IMR-90 (cell line): ENCODE measurements at regions not wholly inside any gene's neighbourhood (a gene's known extent, or its start where the extent isn't known, plus 50 kb on each side); places are given as distances from the start of the nearest gene placed in this dataset.

Source experiments
- ATAC-seq: fragments of 200-7000 bp; cut with Tn5 transposase; 2 replicates; pipeline ENCODE4 v1.9.1; 2020; ENCODE audit warnings: low read depth, mild to moderate bottlenecking, moderate library complexity
- BruUV-seq: library from RNA; stranded (reverse); fragments of 400-500 nt; replicated peaks from 2 replicates; lab custom pipeline; 2021; lab: Mats Ljungman, UMichigan
- CTCF ChIA-PET: fragments of 300-600 bp; formaldehyde crosslinking; extraction: SDS; loops from one replicate; lab custom pipeline; 2021; ENCODE audit warnings: antibody characterized with exemption; lab: Yijun Ruan, JAX
- POLR2A ChIA-PET: fragments of 300-600 bp; sonication (Branson Sonifier 250); formaldehyde crosslinking; loops from one replicate; lab custom pipeline; 2022; ENCODE audit warnings: antibody characterized with exemption; ENCODE audit not compliant: unreplicated experiment; lab: Charles Lee
- DNase-seq: peaks from one replicate; pipeline ENCODE4 v3.0.0; 2013
- H2AFZ ChIP-seq: replicated peaks from 2 replicates; pipeline ENCODE3; 2013; ENCODE audit warnings: low read length, mild to moderate bottlenecking; ENCODE audit not compliant: poor library complexity
- H2AK5ac ChIP-seq: 2 replicates; pipeline ENCODE4 v1.6.1; 2013; ENCODE audit warnings: low read depth, low read length, inconsistent platforms
- H2AK9ac ChIP-seq: replicated peaks from 2 replicates; pipeline ENCODE3; 2013; ENCODE audit warnings: mild to moderate bottlenecking, low read depth, low read length, moderate library complexity; ENCODE audit not compliant: poor library complexity
- H2BK120ac ChIP-seq: 2 replicates; pipeline ENCODE4 v1.6.1; 2013; ENCODE audit warnings: low read depth, low read length, inconsistent platforms
- H2BK15ac ChIP-seq: 3 replicates; pipeline ENCODE4 v1.6.1; 2013; ENCODE audit warnings: low read depth, low read length, inconsistent platforms
- H2BK20ac ChIP-seq: 2 replicates; pipeline ENCODE4 v1.6.1; 2013; ENCODE audit warnings: low read depth, mild to moderate bottlenecking, inconsistent platforms, low read length, moderate library complexity
- H2BK5ac ChIP-seq: 2 replicates; pipeline ENCODE4 v1.6.1; 2013; ENCODE audit warnings: mild to moderate bottlenecking, low read depth, low read length, inconsistent platforms; ENCODE audit not compliant: poor library complexity, severe bottlenecking
- H3K14ac ChIP-seq: replicated peaks from 2 replicates; pipeline ENCODE4 v1.6.1; 2013; ENCODE audit warnings: low read depth, low read length, inconsistent platforms
- H3K18ac ChIP-seq: 2 replicates; pipeline ENCODE4 v1.6.1; 2013; ENCODE audit warnings: low read depth, low read length, control low read depth
- H3K23ac ChIP-seq: 2 replicates; pipeline ENCODE4 v1.6.1; 2013; ENCODE audit warnings: low read depth, low read length, inconsistent platforms
- H3K27ac ChIP-seq: 2 replicates; pipeline ENCODE4 v1.5.1; 2013; ENCODE audit warnings: mild to moderate bottlenecking, control low read depth, low read length; ENCODE audit not compliant: insufficient read depth
- H3K27me3 ChIP-seq: 2 replicates; pipeline ENCODE4 v1.6.1; 2013; ENCODE audit warnings: low read length; ENCODE audit not compliant: control insufficient read depth, insufficient read depth
- H3K36me3 ChIP-seq: 2 replicates; pipeline ENCODE4 v1.6.1; 2013; ENCODE audit warnings: low read length, mixed read lengths; ENCODE audit not compliant: control insufficient read depth, insufficient read depth
- H3K4ac ChIP-seq: 2 replicates; pipeline ENCODE4 v1.6.1; 2013; ENCODE audit warnings: low read depth, low read length, inconsistent platforms
- H3K4me1 ChIP-seq: 2 replicates; pipeline ENCODE4 v1.6.1; 2013; ENCODE audit warnings: low read length, mixed read lengths; ENCODE audit not compliant: control insufficient read depth, insufficient read depth
- H3K4me2 ChIP-seq: 2 replicates; pipeline ENCODE4 v1.6.1; 2013; ENCODE audit warnings: low read depth, mild to moderate bottlenecking, control low read depth, low read length, moderate library complexity
- H3K4me3 ChIP-seq: 2 replicates; pipeline ENCODE4 v1.5.1; 2013; ENCODE audit warnings: low read depth, mild to moderate bottlenecking, control low read depth, low read length, moderate library complexity; ENCODE audit not compliant: insufficient read depth
- H3K56ac ChIP-seq: 2 replicates; pipeline ENCODE4 v1.6.1; 2013; ENCODE audit warnings: low read length, inconsistent platforms; ENCODE audit not compliant: insufficient read depth; ENCODE audit errors: extremely low read depth
- H3K79me1 ChIP-seq, 2 experiments: 2 replicates each; pipeline ENCODE4 v1.6.1; 2013; ENCODE audit warnings: low read length in 2 of 2, inconsistent platforms in 1 of 2, low read depth in 1 of 2
- H3K9ac ChIP-seq: 2 replicates; pipeline ENCODE4 v1.6.1; 2013; ENCODE audit warnings: low read depth, low read length, control low read depth
- H3K9me1 ChIP-seq: 2 replicates; pipeline ENCODE4 v1.6.1; 2013; ENCODE audit warnings: low read length, inconsistent platforms; ENCODE audit not compliant: insufficient read depth
- H3K9me3 ChIP-seq: 2 replicates; pipeline ENCODE4 v1.6.1; 2013; ENCODE audit warnings: low read length; ENCODE audit not compliant: control insufficient read depth, insufficient read depth
- H4K20me1 ChIP-seq: 2 replicates; pipeline ENCODE4 v1.6.1; 2013; ENCODE audit warnings: low read length, inconsistent platforms; ENCODE audit not compliant: insufficient read depth
- H4K5ac ChIP-seq: 2 replicates; pipeline ENCODE4 v1.6.1; 2013; ENCODE audit warnings: mild to moderate bottlenecking, low read depth, low read length, control low read depth
- H4K8ac ChIP-seq, 2 experiments: 2 replicates each; pipeline ENCODE4 v1.6.1; 2013; ENCODE audit warnings: low read depth in 2 of 2, low read length in 2 of 2, control low read depth in 1 of 2, inconsistent platforms in 1 of 2
- H4K91ac ChIP-seq: 2 replicates; pipeline ENCODE4 v1.6.1; 2013; ENCODE audit warnings: low read depth, low read length, inconsistent platforms; ENCODE audit not compliant: insufficient read depth
- BHLHE40 ChIP-seq: fragments of 150-350 bp; IDR thresholded peaks from 2 replicates; pipeline ENCODE4 v1.6.1; 2016; ENCODE audit warnings: mild to moderate bottlenecking, low read depth, low read length
- CEBPB ChIP-seq: IDR thresholded peaks from 2 replicates; pipeline ENCODE4 v1.6.1; 2012; ENCODE audit warnings: low read depth, low read length, improper control_type of control experiment
- CHD1 ChIP-seq: IDR thresholded peaks from 2 replicates; pipeline ENCODE4 v1.6.1; 2012; ENCODE audit warnings: low read depth, low read length, improper control_type of control experiment
- CTCF ChIP-seq: conservative IDR thresholded peaks from 2 replicates; pipeline ENCODE4 v1.5.1; 2012; ENCODE audit warnings: mild to moderate bottlenecking, low read depth, low read length, improper control_type of control experiment
- ELK1 ChIP-seq: fragments of 150-350 bp; IDR thresholded peaks from 2 replicates; pipeline ENCODE4 v1.6.1; 2016; ENCODE audit warnings: low read depth, mild to moderate bottlenecking, low read length, moderate library complexity, borderline replicate concordance
- FOS ChIP-seq: fragments of 150-350 bp; IDR thresholded peaks from 2 replicates; pipeline ENCODE4 v1.6.1; 2016; ENCODE audit warnings: low read depth, low read length
- MAFK ChIP-seq: IDR thresholded peaks from 2 replicates; pipeline ENCODE4 v1.6.1; 2012; ENCODE audit warnings: low read depth, low read length, improper control_type of control experiment
- MXI1 ChIP-seq: IDR thresholded peaks from 2 replicates; pipeline ENCODE4 v1.6.1; 2012; ENCODE audit warnings: low read depth, mild to moderate bottlenecking, low read length, moderate library complexity, borderline replicate concordance
- POLR2A ChIP-seq: IDR thresholded peaks from 2 replicates; pipeline ENCODE4 v1.6.1; 2012; ENCODE audit warnings: mild to moderate bottlenecking, low read depth, low read length
- RAD21 ChIP-seq: IDR thresholded peaks from 2 replicates; pipeline ENCODE4 v1.6.1; 2012; ENCODE audit warnings: low read length, improper control_type of control experiment
- RCOR1 ChIP-seq: IDR thresholded peaks from 2 replicates; pipeline ENCODE4 v1.6.1; 2012; ENCODE audit warnings: mild to moderate bottlenecking, low read length, improper control_type of control experiment; ENCODE audit not compliant: insufficient replicate concordance
- RFX5 ChIP-seq: IDR thresholded peaks from 2 replicates; pipeline ENCODE4 v1.8.0; 2012; ENCODE audit warnings: low read depth, mild to moderate bottlenecking, low read length, moderate library complexity
- SMC3 ChIP-seq: fragments of 150-350 bp; IDR thresholded peaks from 2 replicates; pipeline ENCODE4 v1.6.1; 2016; ENCODE audit warnings: low read depth, mild to moderate bottlenecking, antibody characterized with exemption, low read length, moderate library complexity
- USF2 ChIP-seq: fragments of 150-350 bp; IDR thresholded peaks from 2 replicates; pipeline ENCODE4 v1.6.1; 2017; ENCODE audit warnings: mild to moderate bottlenecking, antibody characterized with exemption, low read length, low read depth
- WGBS, 2 experiments: methylation state at CpG; one replicate each; pipeline versions ENCODE4 v1.1.5 to v1.1.7; 2013; ENCODE audit warnings: missing lambda C conversion rate in 2 of 2; ENCODE audit not compliant: insufficient read length in 1 of 2; ENCODE audit errors: extremely low coverage in 2 of 2; 5-methylcytosine and 5-hydroxymethylcytosine counted together
- dilution Hi-C: fragments of 300-500 bp; cut with HindIII; formaldehyde crosslinking; loops from one replicate; pipeline ENCODE4 v1.14.3; 2018; ENCODE audit warnings: low sequenced_read_pairs; ENCODE audit not compliant: unreplicated experiment
- in situ Hi-C: fragments of 300-500 bp; cut with MboI; formaldehyde crosslinking; loops from 3 replicates; pipeline ENCODE4 v1.14.3; 2019; ENCODE audit warnings: low sequenced_read_pairs, inconsistent platforms, mixed read lengths
- intact Hi-C: fragments of 100-400 bp; cut with micrococcal nuclease; formaldehyde crosslinking; loops from 2 replicates; pipeline ENCODE4 v1.10.0; 2022

GRCh38 chrX:20317873-20318272 lies 51.2 kb upstream of the RPS6KA3 start:
- Histone ChIP-seq H3K56ac (no peak overlapping the region), H2AFZ (no peak overlapping the region), H3K9ac (no peak overlapping the region), H3K14ac (no peak overlapping the region), H3K4me2 (no peak overlapping the region), H3K23ac (no peak overlapping the region), H3K9me3 (no peaks in the 10 kb centered on the region), H3K27me3 (peaks cover 3% of the 10 kb centered on the region; the same call in 1 of the 2 replicates), H4K5ac (no peak overlapping the region), H4K8ac (no peak overlapping the region), H3K4ac (no peak overlapping the region), H2BK5ac (no peak overlapping the region), H2BK120ac (no peak overlapping the region), H3K4me3 (no peak overlapping the region), H2AK9ac (no peak overlapping the region), H3K4me1 (no peaks in the 10 kb centered on the region), H3K79me1 (no peaks in the 10 kb centered on the region), H2BK20ac (no peak overlapping the region), H4K91ac (no peak overlapping the region), H4K20me1 (no peaks in the 10 kb centered on the region), H3K27ac (no peak overlapping the region), H3K9me1 (no peaks in the 10 kb centered on the region), H2BK15ac (no peak overlapping the region), H3K36me3 (no peaks in the 10 kb centered on the region), H3K18ac (no peak overlapping the region), H2AK5ac (no peak overlapping the region)
- in situ Hi-C loops: no loop called here
- ChIA-PET CTCF (interaction anchor here (0.6 kb wide), 1 partner anchor 16 kb away, joined by 6 read pairs; no protein-coding TSS in a partner anchor), POLR2A (no interaction called here)
- TF ChIP-seq RFX5: no peak
- TF ChIP-seq USF2: no peak
- no peak for TF ChIP-seq CEBPB
- no peak for TF ChIP-seq MXI1
- no peak for TF ChIP-seq RCOR1
- no peak for TF ChIP-seq RAD21
- no peak for TF ChIP-seq MAFK
- no peak for TF ChIP-seq BHLHE40
- TF ChIP-seq POLR2A: no peak
- no peak for TF ChIP-seq CHD1
- no peak for TF ChIP-seq ELK1
- TF ChIP-seq CTCF: no peak
- TF ChIP-seq SMC3: no peak
- TF ChIP-seq FOS: no peak
- no peak for DNase-seq
- no peak for ATAC-seq
- dilution Hi-C loops: no loop called here
- BruUV-seq: no TSS peak
- intact Hi-C loops: no loop called here
- WGBS, 2 experiments: 50% methylated on average over 1 of the region's 5 CpGs; no CpG with 5 or more reads in 1 of the 2 experiments
